H7 (cell line): ENCODE measurements at regions not wholly inside any gene's neighbourhood (a gene's known extent, or its start where the extent isn't known, plus 50 kb on each side); places are given as distances from the start of the nearest gene placed in this dataset.
"Not testable (repeated sequence)": the region's sequence is repeated elsewhere in the genome, so short reads cannot be mapped to it uniquely, and the experiment has no call there.

ENCODE experiments used
- DNase-seq: peaks from one replicate; pipeline ENCODE4 v3.0.0; 2012
- H3K27me3 ChIP-seq: 2 replicates; pipeline ENCODE4 v1.6.0; 2011; ENCODE audit warnings: mild to moderate bottlenecking, low read length; ENCODE audit not compliant: control insufficient read depth, insufficient read depth
- H3K36me3 ChIP-seq: replicated peaks from 2 replicates; pipeline ENCODE4 v1.5.1; 2011; ENCODE audit warnings: low read length; ENCODE audit not compliant: control insufficient read depth, insufficient read depth
- H3K4me3 ChIP-seq: 2 replicates; pipeline ENCODE4 v1.5.1; 2011; ENCODE audit warnings: low read depth, mild to moderate bottlenecking, control low read depth, low read length, moderate library complexity; ENCODE audit not compliant: insufficient read depth

DNA sequence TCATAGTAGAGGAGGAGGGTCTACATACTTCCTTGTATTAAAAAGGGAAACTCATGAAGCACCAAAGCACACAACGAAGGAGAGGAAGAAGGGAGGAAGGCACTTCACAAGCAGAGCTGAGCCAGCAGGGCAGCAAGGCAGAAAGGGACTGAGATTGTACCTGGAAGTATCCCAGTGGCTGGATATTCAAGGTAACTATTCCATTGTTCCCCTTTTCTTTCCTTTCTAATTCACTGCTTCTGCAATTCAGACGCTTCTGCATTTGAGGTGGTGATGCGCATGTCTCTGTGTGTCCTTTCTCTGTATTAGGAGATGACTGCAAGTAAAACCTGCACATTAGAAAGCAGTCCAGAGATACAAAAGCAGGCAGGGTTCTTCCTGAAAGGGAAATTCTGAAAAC lies 54.9 kb downstream of the UBQLN2 start:
- Histone ChIP-seq H3K4me3 (no peak overlapping the region), H3K36me3 (no peaks in the 10 kb centered on the region), H3K27me3 (no peaks in the 10 kb centered on the region)
- DNase-seq, result peak; percentile 3

DNA sequence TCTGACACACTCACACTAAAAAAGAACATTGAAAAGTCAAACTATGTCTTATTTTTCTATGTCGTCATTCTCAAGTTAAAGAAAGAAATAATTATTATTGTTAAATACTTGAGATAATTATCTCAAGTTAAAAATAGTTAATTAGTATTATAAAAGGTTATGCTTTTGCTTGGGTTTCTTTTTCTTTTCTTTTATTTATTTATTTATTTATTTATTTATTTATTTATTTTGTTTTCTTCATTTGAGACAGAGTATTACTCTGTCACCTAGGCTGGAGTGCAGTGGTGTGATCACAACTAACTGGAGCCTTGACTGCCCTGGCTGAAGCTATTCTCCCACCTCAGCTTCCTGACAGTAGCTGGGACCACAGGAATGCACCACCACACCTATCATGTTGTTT lies 59.9 kb downstream of the UBQLN2 start:
- no peaks in the 10 kb centered on the region for H3K36me3 ChIP-seq
- H3K4me3 ChIP-seq, result no peak overlapping the region
- H3K27me3 ChIP-seq, result no peaks in the 10 kb centered on the region
- no peak for DNase-seq

DNA sequence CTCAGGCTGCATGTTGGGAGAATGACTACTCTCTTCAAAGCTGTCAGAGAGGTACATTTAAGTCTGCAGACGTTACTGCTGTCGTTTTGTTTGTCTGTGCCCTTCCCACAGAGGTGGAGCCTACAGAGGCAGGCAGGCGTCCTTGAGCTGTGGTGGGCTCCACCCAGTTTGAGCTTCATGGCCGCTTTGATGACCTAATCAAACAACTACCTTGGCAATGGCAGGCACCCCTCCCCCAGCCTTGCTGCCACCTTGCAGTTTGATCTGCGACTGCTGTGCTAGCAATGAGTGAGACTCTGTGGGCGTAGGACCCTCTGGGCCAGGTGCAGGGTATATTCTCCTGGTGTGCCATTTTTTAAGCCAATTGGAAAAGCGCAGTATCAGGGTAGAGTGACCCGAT lies 71.6 kb downstream of the UBQLN2 start:
- H3K36me3 ChIP-seq, H3K4me3 ChIP-seq, DNase-seq, H3K27me3 ChIP-seq: not testable (repeated sequence)

DNA sequence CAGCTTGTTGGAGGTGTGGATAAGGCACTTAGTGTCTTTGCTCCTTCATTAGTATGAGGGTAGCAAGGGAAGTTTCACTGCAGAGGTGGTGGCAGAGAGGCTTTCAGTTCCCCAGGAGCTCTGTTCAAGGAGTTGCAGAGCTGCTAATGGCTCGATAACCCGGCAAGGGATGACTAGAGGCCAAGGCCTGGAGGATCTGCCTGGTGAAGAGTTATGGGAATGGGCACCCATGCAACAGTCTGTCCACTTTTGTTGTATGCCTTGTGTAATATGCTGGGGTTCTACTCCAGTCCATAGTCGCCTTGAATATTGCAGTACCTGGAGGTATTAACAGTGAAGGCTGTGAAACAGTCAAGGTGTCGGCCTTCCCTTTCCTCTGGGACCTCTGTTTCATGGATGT lies 67.8 kb upstream of the NBDY start:
- H3K36me3 ChIP-seq, result no peaks in the 10 kb centered on the region
- H3K27me3 ChIP-seq, result no peaks in the 10 kb centered on the region
- no peak overlapping the region for H3K4me3 ChIP-seq
- no peak for DNase-seq
